ENCODE measurements at regions not wholly inside any gene's neighbourhood (a gene's known extent, or its start where the extent isn't known, plus 50 kb on each side); places are given as distances from the start of the nearest gene placed in this dataset.

DNA sequence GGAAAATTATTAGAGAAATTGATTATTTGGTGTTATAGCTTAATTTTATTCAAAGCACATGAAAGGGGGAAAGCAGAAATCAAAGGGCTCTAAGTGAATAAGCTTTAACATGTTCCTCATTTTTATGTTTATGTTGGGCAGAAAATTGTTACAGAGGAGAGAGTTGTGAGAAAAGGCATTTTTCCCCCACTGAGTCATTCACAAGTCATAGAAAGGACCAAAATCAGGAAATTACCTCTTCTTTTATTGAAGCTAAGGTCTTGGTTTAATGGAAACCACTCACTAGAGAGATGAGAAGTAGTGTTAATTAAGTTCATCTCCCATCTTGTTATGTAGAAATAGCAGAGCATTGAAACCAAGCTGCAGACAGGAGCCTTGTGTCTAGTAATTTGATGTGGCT, 175.3 kb upstream of the THUMPD2 start:
- TF ChIP-seq, protein P1, sequence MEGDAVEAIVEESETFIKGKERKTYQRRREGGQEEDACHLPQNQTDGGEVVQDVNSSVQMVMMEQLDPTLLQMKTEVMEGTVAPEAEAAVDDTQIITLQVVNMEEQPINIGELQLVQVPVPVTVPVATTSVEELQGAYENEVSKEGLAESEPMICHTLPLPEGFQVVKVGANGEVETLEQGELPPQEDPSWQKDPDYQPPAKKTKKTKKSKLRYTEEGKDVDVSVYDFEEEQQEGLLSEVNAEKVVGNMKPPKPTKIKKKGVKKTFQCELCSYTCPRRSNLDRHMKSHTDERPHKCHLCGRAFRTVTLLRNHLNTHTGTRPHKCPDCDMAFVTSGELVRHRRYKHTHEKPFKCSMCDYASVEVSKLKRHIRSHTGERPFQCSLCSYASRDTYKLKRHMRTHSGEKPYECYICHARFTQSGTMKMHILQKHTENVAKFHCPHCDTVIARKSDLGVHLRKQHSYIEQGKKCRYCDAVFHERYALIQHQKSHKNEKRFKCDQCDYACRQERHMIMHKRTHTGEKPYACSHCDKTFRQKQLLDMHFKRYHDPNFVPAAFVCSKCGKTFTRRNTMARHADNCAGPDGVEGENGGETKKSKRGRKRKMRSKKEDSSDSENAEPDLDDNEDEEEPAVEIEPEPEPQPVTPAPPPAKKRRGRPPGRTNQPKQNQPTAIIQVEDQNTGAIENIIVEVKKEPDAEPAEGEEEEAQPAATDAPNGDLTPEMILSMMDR (conservative IDR thresholded peaks at IDR 0.05; ENCODE audit: low read depth in 2 of 2): no peak
- TF ChIP-seq EZH2 (IDR thresholded peaks at IDR 0.05; ENCODE audit: low read depth, unreplicated experiment) (no peak), EZH2phosphoT487 (IDR thresholded peaks at IDR 0.05; ENCODE audit: unreplicated experiment) (no peak), STAT1 (IDR thresholded peaks at IDR 0.05; ENCODE audit: unreplicated experiment) (no peak)
- TF ChIP-seq, protein P2, sequence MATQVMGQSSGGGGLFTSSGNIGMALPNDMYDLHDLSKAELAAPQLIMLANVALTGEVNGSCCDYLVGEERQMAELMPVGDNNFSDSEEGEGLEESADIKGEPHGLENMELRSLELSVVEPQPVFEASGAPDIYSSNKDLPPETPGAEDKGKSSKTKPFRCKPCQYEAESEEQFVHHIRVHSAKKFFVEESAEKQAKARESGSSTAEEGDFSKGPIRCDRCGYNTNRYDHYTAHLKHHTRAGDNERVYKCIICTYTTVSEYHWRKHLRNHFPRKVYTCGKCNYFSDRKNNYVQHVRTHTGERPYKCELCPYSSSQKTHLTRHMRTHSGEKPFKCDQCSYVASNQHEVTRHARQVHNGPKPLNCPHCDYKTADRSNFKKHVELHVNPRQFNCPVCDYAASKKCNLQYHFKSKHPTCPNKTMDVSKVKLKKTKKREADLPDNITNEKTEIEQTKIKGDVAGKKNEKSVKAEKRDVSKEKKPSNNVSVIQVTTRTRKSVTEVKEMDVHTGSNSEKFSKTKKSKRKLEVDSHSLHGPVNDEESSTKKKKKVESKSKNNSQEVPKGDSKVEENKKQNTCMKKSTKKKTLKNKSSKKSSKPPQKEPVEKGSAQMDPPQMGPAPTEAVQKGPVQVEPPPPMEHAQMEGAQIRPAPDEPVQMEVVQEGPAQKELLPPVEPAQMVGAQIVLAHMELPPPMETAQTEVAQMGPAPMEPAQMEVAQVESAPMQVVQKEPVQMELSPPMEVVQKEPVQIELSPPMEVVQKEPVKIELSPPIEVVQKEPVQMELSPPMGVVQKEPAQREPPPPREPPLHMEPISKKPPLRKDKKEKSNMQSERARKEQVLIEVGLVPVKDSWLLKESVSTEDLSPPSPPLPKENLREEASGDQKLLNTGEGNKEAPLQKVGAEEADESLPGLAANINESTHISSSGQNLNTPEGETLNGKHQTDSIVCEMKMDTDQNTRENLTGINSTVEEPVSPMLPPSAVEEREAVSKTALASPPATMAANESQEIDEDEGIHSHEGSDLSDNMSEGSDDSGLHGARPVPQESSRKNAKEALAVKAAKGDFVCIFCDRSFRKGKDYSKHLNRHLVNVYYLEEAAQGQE (IDR thresholded peaks at IDR 0.05; ENCODE audit: unreplicated experiment): no peak

All from GM23338 (cell line).